PFSK-1 (cell line): ENCODE measurements at regions not wholly inside any gene's neighbourhood (a gene's known extent, or its start where the extent isn't known, plus 50 kb on each side); places are given as distances from the start of the nearest gene placed in this dataset.

Experiments used
- POLR2AphosphoS5 ChIP-seq: IDR thresholded peaks from 2 replicates; pipeline ENCODE4 v1.6.1; 2012; ENCODE audit warnings: low read depth, mild to moderate bottlenecking, control low read depth, low read length, moderate library complexity
- SIN3A ChIP-seq: IDR thresholded peaks from 2 replicates; pipeline ENCODE4 v1.6.1; 2012; ENCODE audit warnings: mild to moderate bottlenecking, low read length, moderate library complexity, borderline replicate concordance; ENCODE audit not compliant: insufficient read depth
- TAF1 ChIP-seq: IDR thresholded peaks from 2 replicates; pipeline ENCODE4 v1.6.1; 2012; ENCODE audit warnings: low read length, control low read depth, borderline replicate concordance; ENCODE audit not compliant: insufficient read depth
- TF ChIP-seq, protein P1 (sequence below), 2 experiments: IDR thresholded peaks; 2 replicates each; pipeline versions ENCODE4 v1.6.1 to v1.8.0; 2011 to 2012; ENCODE audit warnings: low read depth in 2 of 2, low read length in 2 of 2, control low read depth in 1 of 2, inconsistent platforms in 1 of 2, mild to moderate bottlenecking in 1 of 2, moderate library complexity in 1 of 2; ENCODE audit not compliant: insufficient read depth in 1 of 2

DNA sequence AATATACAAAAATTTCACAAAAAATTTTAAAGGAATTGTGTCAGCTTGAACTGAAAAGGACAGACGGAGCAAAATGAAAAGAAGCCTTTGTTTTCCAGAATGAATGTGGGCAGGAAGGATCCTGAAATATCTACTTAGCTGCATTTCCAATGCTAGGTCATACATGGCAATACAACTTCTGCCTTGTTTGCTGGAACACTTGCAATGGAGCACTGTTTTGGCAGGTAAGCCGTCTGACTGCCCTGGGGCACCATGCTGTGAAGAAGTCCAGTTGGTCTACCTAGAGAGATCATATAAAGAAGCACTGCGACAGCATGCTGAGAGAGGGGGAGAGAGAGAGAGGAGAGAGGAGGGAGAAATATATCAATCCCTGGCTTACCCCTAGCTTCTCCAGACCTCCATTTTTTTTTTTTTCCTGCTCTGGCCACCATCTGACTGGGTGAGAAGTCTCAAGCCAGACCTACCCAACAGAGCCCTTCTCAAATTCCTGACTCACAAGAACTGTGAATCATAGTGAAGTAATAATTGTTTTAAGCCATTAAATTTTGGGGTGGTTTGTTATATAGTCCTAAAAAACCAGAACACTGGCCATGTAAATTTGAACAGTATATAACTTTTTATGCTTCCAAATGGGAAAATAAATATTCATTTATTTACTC lies 97.1 kb upstream of the PRICKLE1 start:
- no peak for TF ChIP-seq POLR2AphosphoS5
- no peak for TF ChIP-seq TAF1
- TF ChIP-seq, protein P1, sequence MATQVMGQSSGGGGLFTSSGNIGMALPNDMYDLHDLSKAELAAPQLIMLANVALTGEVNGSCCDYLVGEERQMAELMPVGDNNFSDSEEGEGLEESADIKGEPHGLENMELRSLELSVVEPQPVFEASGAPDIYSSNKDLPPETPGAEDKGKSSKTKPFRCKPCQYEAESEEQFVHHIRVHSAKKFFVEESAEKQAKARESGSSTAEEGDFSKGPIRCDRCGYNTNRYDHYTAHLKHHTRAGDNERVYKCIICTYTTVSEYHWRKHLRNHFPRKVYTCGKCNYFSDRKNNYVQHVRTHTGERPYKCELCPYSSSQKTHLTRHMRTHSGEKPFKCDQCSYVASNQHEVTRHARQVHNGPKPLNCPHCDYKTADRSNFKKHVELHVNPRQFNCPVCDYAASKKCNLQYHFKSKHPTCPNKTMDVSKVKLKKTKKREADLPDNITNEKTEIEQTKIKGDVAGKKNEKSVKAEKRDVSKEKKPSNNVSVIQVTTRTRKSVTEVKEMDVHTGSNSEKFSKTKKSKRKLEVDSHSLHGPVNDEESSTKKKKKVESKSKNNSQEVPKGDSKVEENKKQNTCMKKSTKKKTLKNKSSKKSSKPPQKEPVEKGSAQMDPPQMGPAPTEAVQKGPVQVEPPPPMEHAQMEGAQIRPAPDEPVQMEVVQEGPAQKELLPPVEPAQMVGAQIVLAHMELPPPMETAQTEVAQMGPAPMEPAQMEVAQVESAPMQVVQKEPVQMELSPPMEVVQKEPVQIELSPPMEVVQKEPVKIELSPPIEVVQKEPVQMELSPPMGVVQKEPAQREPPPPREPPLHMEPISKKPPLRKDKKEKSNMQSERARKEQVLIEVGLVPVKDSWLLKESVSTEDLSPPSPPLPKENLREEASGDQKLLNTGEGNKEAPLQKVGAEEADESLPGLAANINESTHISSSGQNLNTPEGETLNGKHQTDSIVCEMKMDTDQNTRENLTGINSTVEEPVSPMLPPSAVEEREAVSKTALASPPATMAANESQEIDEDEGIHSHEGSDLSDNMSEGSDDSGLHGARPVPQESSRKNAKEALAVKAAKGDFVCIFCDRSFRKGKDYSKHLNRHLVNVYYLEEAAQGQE (IDR thresholded peaks at IDR 0.05; ENCODE audit: insufficient read depth in 1 of 2, low read depth in 2 of 2, low read length in 2 of 2), result no peak
- TF ChIP-seq SIN3A, result no peak
